ENCODE measurements at regions not wholly inside any gene's neighbourhood (a gene's known extent, or its start where the extent isn't known, plus 50 kb on each side); places are given as distances from the start of the nearest gene placed in this dataset.

DNA sequence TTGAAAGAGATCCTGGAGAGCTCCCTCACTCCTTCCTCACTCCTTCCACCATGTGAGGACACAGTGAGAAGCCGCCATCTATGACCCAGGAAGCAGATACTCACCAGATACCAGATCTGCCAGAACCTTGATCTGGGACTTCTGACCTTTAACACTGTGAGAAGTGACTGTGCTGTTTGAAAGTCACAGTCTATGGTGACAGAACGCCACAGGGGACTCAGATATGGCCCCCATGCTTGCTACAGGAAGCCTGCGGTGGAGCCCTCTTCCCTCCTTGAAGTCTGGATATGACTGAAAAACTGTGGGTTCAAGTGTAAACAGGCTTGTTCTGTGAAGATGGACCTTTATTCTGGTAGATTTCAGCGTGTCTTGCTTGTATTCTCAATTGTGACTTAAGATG, 297.8 kb downstream of the KLF6 start:
- TF ChIP-seq, protein P1, sequence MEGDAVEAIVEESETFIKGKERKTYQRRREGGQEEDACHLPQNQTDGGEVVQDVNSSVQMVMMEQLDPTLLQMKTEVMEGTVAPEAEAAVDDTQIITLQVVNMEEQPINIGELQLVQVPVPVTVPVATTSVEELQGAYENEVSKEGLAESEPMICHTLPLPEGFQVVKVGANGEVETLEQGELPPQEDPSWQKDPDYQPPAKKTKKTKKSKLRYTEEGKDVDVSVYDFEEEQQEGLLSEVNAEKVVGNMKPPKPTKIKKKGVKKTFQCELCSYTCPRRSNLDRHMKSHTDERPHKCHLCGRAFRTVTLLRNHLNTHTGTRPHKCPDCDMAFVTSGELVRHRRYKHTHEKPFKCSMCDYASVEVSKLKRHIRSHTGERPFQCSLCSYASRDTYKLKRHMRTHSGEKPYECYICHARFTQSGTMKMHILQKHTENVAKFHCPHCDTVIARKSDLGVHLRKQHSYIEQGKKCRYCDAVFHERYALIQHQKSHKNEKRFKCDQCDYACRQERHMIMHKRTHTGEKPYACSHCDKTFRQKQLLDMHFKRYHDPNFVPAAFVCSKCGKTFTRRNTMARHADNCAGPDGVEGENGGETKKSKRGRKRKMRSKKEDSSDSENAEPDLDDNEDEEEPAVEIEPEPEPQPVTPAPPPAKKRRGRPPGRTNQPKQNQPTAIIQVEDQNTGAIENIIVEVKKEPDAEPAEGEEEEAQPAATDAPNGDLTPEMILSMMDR (conservative IDR thresholded peaks at IDR 0.05; ENCODE audit: low read depth, low read length), result no peak
- TF ChIP-seq EZH2 (IDR thresholded peaks at IDR 0.05; ENCODE audit: low read length, unreplicated experiment), result no peak

All from PC-3 (cell line).